ENCODE measurements at regions not wholly inside any gene's neighbourhood (a gene's known extent, or its start where the extent isn't known, plus 50 kb on each side); places are given as distances from the start of the nearest gene placed in this dataset.

DNA sequence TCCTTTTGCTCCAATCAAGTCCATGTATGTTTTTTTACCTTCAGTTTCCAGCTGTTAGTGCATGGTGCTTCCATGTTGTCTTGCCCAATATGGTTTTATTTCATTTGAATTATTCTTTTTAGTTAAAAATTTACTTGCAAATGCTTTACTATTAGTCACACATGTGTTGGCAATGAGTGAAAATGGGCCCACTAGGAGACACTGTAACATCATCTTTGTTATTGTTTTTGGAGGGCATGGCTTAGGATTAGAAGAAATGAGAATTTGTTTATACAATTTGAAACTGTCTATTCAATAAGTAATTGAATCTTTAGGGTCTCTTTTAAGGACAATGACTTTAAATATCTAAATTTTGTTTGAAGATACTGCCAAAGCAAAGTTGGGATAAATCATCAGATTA, 133.7 kb downstream of the BRMS1L start:
- Histone ChIP-seq H3K27me3 (ENCODE audit: control insufficient read depth in 4 of 4, insufficient read depth in 4 of 4, low read length in 3 of 4) (peaks cover 0 to 5% (median 0%) of the 10 kb centered on the region in 4 donors), H3K4me1 (ENCODE audit: control insufficient read depth in 4 of 4, insufficient read depth in 4 of 4, low read length in 3 of 4) (no peaks in the 10 kb centered on the region), H3K27ac (ENCODE audit: low read depth in 1 of 2, low read length in 2 of 2) (no peak overlapping the region), H3K9ac (ENCODE audit: low read depth in 1 of 2, low read length in 2 of 2) (no peak overlapping the region), H3K9me3 (ENCODE audit: control insufficient read depth in 4 of 4, low read length in 3 of 4) (no peaks in the 10 kb centered on the region), H3K4me3 (ENCODE audit: low read depth in 1 of 3, low read length in 3 of 3) (no peak overlapping the region), H3K36me3 (ENCODE audit: control insufficient read depth in 4 of 4, insufficient read depth in 3 of 4, low read depth in 1 of 4, low read length in 3 of 4) (no peaks in the 10 kb centered on the region)
- TF ChIP-seq RAD21 (IDR thresholded peaks at IDR 0.05) (peak in 1 of 2 donors; percentile 24), FOXA1 (IDR thresholded peaks at IDR 0.05) (no peak)
- DNase-seq (ENCODE audit: low spot score): no peak

DNA sequence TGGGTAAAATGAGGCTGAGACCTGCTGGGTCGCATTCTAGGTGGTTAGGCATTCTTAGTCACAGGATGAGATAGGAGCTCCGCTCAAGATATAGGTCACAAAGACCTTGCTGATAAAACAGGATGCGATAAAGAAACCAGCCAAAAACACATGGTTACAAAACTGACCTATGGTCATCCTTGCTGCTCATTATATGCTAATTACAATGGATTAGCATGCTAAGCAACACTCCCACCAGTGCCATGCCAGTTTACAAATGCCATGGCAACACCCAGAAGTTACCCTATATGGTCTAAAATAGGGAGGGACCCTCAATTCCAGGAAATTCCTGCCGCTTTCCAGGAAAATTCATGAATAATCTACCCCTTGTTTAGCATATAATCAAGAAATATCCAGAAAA, 132.4 kb downstream of the BRMS1L start:
- Histone ChIP-seq H3K27me3 (ENCODE audit: control insufficient read depth in 4 of 4, insufficient read depth in 4 of 4, low read length in 3 of 4) (peaks cover 0 to 5% (median 0%) of the 10 kb centered on the region in 4 donors), H3K27ac (ENCODE audit: low read depth in 1 of 2, low read length in 2 of 2) (no peak overlapping the region), H3K9ac (ENCODE audit: low read depth in 1 of 2, low read length in 2 of 2) (no peak overlapping the region), H3K9me3 (ENCODE audit: control insufficient read depth in 4 of 4, low read length in 3 of 4) (no peaks in the 10 kb centered on the region), H3K4me3 (ENCODE audit: low read depth in 1 of 3, low read length in 3 of 3) (no peak overlapping the region), H3K36me3 (ENCODE audit: control insufficient read depth in 4 of 4, insufficient read depth in 3 of 4, low read depth in 1 of 4, low read length in 3 of 4) (no peaks in the 10 kb centered on the region), H3K4me1 (ENCODE audit: control insufficient read depth in 4 of 4, insufficient read depth in 4 of 4, low read length in 3 of 4) (no peaks in the 10 kb centered on the region)
- 79% methylated on average over 4 of the region's 4 CpGs for WGBS
- TF ChIP-seq, protein P1, sequence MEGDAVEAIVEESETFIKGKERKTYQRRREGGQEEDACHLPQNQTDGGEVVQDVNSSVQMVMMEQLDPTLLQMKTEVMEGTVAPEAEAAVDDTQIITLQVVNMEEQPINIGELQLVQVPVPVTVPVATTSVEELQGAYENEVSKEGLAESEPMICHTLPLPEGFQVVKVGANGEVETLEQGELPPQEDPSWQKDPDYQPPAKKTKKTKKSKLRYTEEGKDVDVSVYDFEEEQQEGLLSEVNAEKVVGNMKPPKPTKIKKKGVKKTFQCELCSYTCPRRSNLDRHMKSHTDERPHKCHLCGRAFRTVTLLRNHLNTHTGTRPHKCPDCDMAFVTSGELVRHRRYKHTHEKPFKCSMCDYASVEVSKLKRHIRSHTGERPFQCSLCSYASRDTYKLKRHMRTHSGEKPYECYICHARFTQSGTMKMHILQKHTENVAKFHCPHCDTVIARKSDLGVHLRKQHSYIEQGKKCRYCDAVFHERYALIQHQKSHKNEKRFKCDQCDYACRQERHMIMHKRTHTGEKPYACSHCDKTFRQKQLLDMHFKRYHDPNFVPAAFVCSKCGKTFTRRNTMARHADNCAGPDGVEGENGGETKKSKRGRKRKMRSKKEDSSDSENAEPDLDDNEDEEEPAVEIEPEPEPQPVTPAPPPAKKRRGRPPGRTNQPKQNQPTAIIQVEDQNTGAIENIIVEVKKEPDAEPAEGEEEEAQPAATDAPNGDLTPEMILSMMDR (IDR thresholded peaks at IDR 0.05; ENCODE audit: low read depth, low read length, missing input control): no peak
- TF ChIP-seq, protein P2, sequence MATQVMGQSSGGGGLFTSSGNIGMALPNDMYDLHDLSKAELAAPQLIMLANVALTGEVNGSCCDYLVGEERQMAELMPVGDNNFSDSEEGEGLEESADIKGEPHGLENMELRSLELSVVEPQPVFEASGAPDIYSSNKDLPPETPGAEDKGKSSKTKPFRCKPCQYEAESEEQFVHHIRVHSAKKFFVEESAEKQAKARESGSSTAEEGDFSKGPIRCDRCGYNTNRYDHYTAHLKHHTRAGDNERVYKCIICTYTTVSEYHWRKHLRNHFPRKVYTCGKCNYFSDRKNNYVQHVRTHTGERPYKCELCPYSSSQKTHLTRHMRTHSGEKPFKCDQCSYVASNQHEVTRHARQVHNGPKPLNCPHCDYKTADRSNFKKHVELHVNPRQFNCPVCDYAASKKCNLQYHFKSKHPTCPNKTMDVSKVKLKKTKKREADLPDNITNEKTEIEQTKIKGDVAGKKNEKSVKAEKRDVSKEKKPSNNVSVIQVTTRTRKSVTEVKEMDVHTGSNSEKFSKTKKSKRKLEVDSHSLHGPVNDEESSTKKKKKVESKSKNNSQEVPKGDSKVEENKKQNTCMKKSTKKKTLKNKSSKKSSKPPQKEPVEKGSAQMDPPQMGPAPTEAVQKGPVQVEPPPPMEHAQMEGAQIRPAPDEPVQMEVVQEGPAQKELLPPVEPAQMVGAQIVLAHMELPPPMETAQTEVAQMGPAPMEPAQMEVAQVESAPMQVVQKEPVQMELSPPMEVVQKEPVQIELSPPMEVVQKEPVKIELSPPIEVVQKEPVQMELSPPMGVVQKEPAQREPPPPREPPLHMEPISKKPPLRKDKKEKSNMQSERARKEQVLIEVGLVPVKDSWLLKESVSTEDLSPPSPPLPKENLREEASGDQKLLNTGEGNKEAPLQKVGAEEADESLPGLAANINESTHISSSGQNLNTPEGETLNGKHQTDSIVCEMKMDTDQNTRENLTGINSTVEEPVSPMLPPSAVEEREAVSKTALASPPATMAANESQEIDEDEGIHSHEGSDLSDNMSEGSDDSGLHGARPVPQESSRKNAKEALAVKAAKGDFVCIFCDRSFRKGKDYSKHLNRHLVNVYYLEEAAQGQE (IDR thresholded peaks at IDR 0.05): no peak
- TF ChIP-seq, protein P3, sequence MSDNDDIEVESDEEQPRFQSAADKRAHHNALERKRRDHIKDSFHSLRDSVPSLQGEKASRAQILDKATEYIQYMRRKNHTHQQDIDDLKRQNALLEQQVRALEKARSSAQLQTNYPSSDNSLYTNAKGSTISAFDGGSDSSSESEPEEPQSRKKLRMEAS (IDR thresholded peaks at IDR 0.05): no peak
- TF ChIP-seq NR2F2 (IDR thresholded peaks at IDR 0.05): no peak
- DNase-seq (ENCODE audit: low spot score): no peak

DNA sequence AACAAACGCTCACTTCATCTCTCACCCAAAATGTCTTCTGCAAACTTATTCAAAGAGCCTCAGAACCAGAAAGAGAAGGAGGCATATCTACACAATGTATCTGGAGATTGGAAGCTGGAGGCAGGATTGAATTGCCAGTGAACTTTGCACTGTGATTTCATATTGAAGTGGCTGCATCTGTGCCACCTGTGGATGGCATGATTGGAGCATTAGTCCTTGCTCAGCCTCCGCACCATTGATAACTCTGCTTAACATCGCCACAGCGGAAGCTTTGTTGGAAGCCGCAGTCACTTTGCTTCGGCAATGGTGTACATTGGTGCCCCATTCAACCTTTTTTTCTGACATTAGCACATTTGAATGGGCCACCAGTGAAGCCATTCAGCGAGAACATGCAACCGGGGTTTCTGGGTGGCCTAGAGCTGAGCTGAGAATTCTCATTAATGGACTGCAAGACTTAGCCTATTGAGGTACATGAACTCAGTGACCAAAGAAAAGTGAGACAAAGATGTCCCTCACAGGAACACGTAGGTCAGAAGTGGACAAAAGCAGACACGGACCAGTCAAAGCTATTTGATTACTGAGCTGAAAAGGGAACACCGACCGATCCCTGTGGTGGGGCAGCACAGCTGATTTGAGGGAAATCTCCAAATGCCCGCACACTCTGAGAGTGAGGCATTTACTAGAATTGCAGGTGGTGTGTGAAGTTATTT, 130.4 kb downstream of the BRMS1L start:
- 94% methylated on average over 13 of the region's 13 CpGs for WGBS
- H3K9me3 ChIP-seq (ENCODE audit: control insufficient read depth in 4 of 4, low read length in 3 of 4): no peaks in the 10 kb centered on the region
- no peaks in the 10 kb centered on the region for H3K4me1 ChIP-seq (ENCODE audit: control insufficient read depth in 4 of 4, insufficient read depth in 4 of 4, low read length in 3 of 4)
- no peak overlapping the region for H3K4me3 ChIP-seq (ENCODE audit: low read depth in 1 of 3, low read length in 3 of 3)
- no peak overlapping the region for H3K9ac ChIP-seq (ENCODE audit: low read depth in 1 of 2, low read length in 2 of 2)
- H3K36me3 ChIP-seq (ENCODE audit: control insufficient read depth in 4 of 4, insufficient read depth in 3 of 4, low read depth in 1 of 4, low read length in 3 of 4): no peaks in the 10 kb centered on the region
- TF ChIP-seq EGR1 (IDR thresholded peaks at IDR 0.05; ENCODE audit: low read depth in 2 of 2): no peak
- TF ChIP-seq JUND (IDR thresholded peaks at IDR 0.05): no peak
- TF ChIP-seq FOXA1 (IDR thresholded peaks at IDR 0.05): no peak
- TF ChIP-seq, protein P3 (IDR thresholded peaks at IDR 0.05): no peak
- no peak for TF ChIP-seq TAF1 (conservative IDR thresholded peaks at IDR 0.05)
- TF ChIP-seq, protein P4, sequence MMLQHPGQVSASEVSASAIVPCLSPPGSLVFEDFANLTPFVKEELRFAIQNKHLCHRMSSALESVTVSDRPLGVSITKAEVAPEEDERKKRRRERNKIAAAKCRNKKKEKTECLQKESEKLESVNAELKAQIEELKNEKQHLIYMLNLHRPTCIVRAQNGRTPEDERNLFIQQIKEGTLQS (IDR thresholded peaks at IDR 0.05): no peak
- TF ChIP-seq GABPA (IDR thresholded peaks at IDR 0.05 in 1 of 2, conservative IDR thresholded peaks at IDR 0.05 in 1 of 2): no peak
- TF ChIP-seq, protein P5, sequence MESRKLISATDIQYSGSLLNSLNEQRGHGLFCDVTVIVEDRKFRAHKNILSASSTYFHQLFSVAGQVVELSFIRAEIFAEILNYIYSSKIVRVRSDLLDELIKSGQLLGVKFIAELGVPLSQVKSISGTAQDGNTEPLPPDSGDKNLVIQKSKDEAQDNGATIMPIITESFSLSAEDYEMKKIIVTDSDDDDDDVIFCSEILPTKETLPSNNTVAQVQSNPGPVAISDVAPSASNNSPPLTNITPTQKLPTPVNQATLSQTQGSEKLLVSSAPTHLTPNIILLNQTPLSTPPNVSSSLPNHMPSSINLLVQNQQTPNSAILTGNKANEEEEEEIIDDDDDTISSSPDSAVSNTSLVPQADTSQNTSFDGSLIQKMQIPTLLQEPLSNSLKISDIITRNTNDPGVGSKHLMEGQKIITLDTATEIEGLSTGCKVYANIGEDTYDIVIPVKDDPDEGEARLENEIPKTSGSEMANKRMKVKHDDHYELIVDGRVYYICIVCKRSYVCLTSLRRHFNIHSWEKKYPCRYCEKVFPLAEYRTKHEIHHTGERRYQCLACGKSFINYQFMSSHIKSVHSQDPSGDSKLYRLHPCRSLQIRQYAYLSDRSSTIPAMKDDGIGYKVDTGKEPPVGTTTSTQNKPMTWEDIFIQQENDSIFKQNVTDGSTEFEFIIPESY (IDR thresholded peaks at IDR 0.05): no peak
- TF ChIP-seq, protein P1 (IDR thresholded peaks at IDR 0.05; ENCODE audit: low read depth, low read length, missing input control): no peak
- TF ChIP-seq NR2F2 (IDR thresholded peaks at IDR 0.05): no peak
- H3K27me3 ChIP-seq (ENCODE audit: control insufficient read depth in 4 of 4, insufficient read depth in 4 of 4, low read length in 3 of 4): peaks cover 0 to 5% (median 0%) of the 10 kb centered on the region in 4 donors
- no peak overlapping the region for H3K27ac ChIP-seq (ENCODE audit: low read depth in 1 of 2, low read length in 2 of 2)
- DNase-seq (ENCODE audit: low spot score): no peak
